Liver (tissue), 7 donors: ENCODE measurements at regions not wholly inside any gene's neighbourhood (a gene's known extent, or its start where the extent isn't known, plus 50 kb on each side); places are given as distances from the start of the nearest gene placed in this dataset.
"Not testable (repeated sequence)": the region's sequence is repeated elsewhere in the genome, so short reads cannot be mapped to it uniquely, and the experiment has no call there.

Experiments
- DNase-seq: peaks from one replicate; pipeline ENCODE4 v3.0.0-alpha.2; 2017; ENCODE audit warnings: low spot score
- H3K27ac ChIP-seq, 2 donors: one replicate each; pipeline ENCODE4 v1.7.0; 2013; ENCODE audit warnings: inconsistent platforms in 2 of 2, low read length in 2 of 2, control low read depth in 1 of 2, low read depth in 1 of 2, mild to moderate bottlenecking in 1 of 2
- H3K27me3 ChIP-seq, 4 donors: one replicate each; pipeline versions ENCODE4 v1.6.1 to v1.7.0; 2013; ENCODE audit warnings: low read length in 3 of 4, inconsistent platforms in 1 of 4, mild to moderate bottlenecking in 1 of 4, moderate library complexity in 1 of 4; ENCODE audit not compliant: control insufficient read depth in 4 of 4, insufficient read depth in 4 of 4
- H3K36me3 ChIP-seq, 4 donors: one replicate each; pipeline versions ENCODE4 v1.6.1 to v1.7.0; 2013; ENCODE audit warnings: low read length in 3 of 4, mild to moderate bottlenecking in 3 of 4, low read depth in 1 of 4, moderate library complexity in 1 of 4; ENCODE audit not compliant: control insufficient read depth in 4 of 4, insufficient read depth in 3 of 4
- H3K4me1 ChIP-seq, 4 donors: one replicate each; pipeline versions ENCODE4 v1.6.1 to v1.7.0; 2013; ENCODE audit warnings: low read length in 3 of 4, mild to moderate bottlenecking in 3 of 4, moderate library complexity in 1 of 4; ENCODE audit not compliant: control insufficient read depth in 4 of 4, insufficient read depth in 4 of 4
- H3K4me3 ChIP-seq, 3 donors: one replicate each; pipeline versions ENCODE4 v1.6.1 to v1.7.0; 2013; ENCODE audit warnings: low read length in 3 of 3, control low read depth in 1 of 3, low read depth in 1 of 3, mild to moderate bottlenecking in 1 of 3
- H3K9ac ChIP-seq, 2 donors: one replicate each; pipeline ENCODE4 v1.7.0; 2013; ENCODE audit warnings: low read length in 2 of 2, mild to moderate bottlenecking in 2 of 2, moderate library complexity in 2 of 2, control low read depth in 1 of 2, low read depth in 1 of 2
- H3K9me3 ChIP-seq, 4 donors: one replicate each; pipeline versions ENCODE4 v1.6.1 to v1.7.0; 2013; ENCODE audit warnings: low read length in 3 of 4; ENCODE audit not compliant: control insufficient read depth in 4 of 4
- EGR1 ChIP-seq, 2 donors: IDR thresholded peaks; 2 replicates each; pipeline ENCODE4 v1.6.1; 2016 to 2018; ENCODE audit warnings: antibody characterized with exemption in 2 of 2, low read depth in 2 of 2
- FOXA1 ChIP-seq: IDR thresholded peaks from 2 replicates; pipeline ENCODE4 v1.6.1; 2016; ENCODE audit warnings: antibody characterized with exemption
- FOXA2 ChIP-seq: IDR thresholded peaks from 2 replicates; pipeline ENCODE4 v1.6.1; 2016; ENCODE audit warnings: antibody characterized with exemption
- GABPA ChIP-seq, 2 donors: IDR thresholded peaks in 1 of 2; conservative IDR thresholded peaks in 1 of 2; 2 replicates each; pipeline ENCODE4 v1.6.1; 2016; ENCODE audit warnings: antibody characterized with exemption in 2 of 2, mild to moderate bottlenecking in 1 of 2, moderate library complexity in 1 of 2
- HNF4A ChIP-seq, 2 donors: conservative IDR thresholded peaks; 2 replicates each; pipeline ENCODE4 v1.6.1; 2016; ENCODE audit warnings: antibody characterized with exemption in 2 of 2, mild to moderate bottlenecking in 2 of 2
- HNF4G ChIP-seq: IDR thresholded peaks from 2 replicates; pipeline ENCODE4 v1.6.1; 2016; ENCODE audit warnings: antibody characterized with exemption
- MAX ChIP-seq: IDR thresholded peaks from 2 replicates; pipeline ENCODE4 v1.6.1; 2016; ENCODE audit warnings: antibody characterized with exemption
- NR2F2 ChIP-seq: IDR thresholded peaks from 2 replicates; pipeline ENCODE4 v1.6.1; 2016; ENCODE audit warnings: antibody characterized with exemption
- RAD21 ChIP-seq, 2 donors: IDR thresholded peaks; 2 replicates each; pipeline ENCODE4 v1.6.1; 2016; ENCODE audit warnings: antibody characterized with exemption in 2 of 2, mild to moderate bottlenecking in 2 of 2
- REST ChIP-seq: IDR thresholded peaks from 2 replicates; pipeline ENCODE4 v1.6.1; 2016; ENCODE audit warnings: antibody characterized with exemption, mild to moderate bottlenecking
- SP1 ChIP-seq: IDR thresholded peaks from 2 replicates; pipeline ENCODE4 v1.6.1; 2018; ENCODE audit warnings: antibody characterized with exemption, mild to moderate bottlenecking
- TAF1 ChIP-seq: conservative IDR thresholded peaks from 2 replicates; pipeline ENCODE4 v1.6.1; 2016; ENCODE audit warnings: antibody characterized with exemption, mild to moderate bottlenecking
- ZBTB33 ChIP-seq: IDR thresholded peaks from 2 replicates; pipeline ENCODE4 v1.6.1; 2016; ENCODE audit warnings: antibody characterized with exemption
- WGBS: extraction: QIAGEN DNeasy Blood & Tissue Kit; methylation state at CpG from one replicate; pipeline ENCODE4 v1.1.7; 2013; 5-methylcytosine and 5-hydroxymethylcytosine counted together
- donor health status: healthy.
- donor health status: healthy.
- donor health status: healthy.
- donor health status: healthy.

- no peak for DNase-seq
- no peaks in the 10 kb centered on the region for H3K36me3 ChIP-seq
- no peak overlapping the region for H3K27ac ChIP-seq
- TF ChIP-seq FOXA2 (no peak), TAF1 (no peak), HNF4A (conservative IDR thresholded peaks at IDR 0.05) (no peak), FOXA1 (no peak), NR2F2 (no peak), ZBTB33 (no peak), RAD21 (IDR thresholded peaks at IDR 0.05) (no peak), MAX (no peak), GABPA (IDR thresholded peaks at IDR 0.05 in 1 of 2, conservative IDR thresholded peaks at IDR 0.05 in 1 of 2) (no peak), SP1 (no peak), HNF4G (no peak)
- peaks cover 0 to 2% (median 0%) of the 10 kb centered on the region in 4 donors for H3K9me3 ChIP-seq
- no peaks in the 10 kb centered on the region for H3K27me3 ChIP-seq
- no peaks in the 10 kb centered on the region for H3K4me1 ChIP-seq
- 36% methylated on average over 4 of the region's 4 CpGs for WGBS
- no peak overlapping the region for H3K4me3 ChIP-seq
- H3K9ac ChIP-seq: no peak overlapping the region
Measured at GRCh38 chr4:66275411-66276038, 605.2 kb upstream of the EPHA5 start.

GRCh38 chr4:66273110-66273509, 602.8 kb upstream of the EPHA5 start:
- Histone ChIP-seq H3K4me1 (no peaks in the 10 kb centered on the region), H3K27me3 (no peaks in the 10 kb centered on the region), H3K27ac (no peak overlapping the region), H3K4me3 (no peak overlapping the region), H3K9ac (no peak overlapping the region), H3K9me3 (peaks cover 0 to 2% (median 0%) of the 10 kb centered on the region in 4 donors), H3K36me3 (no peaks in the 10 kb centered on the region)
- DNase-seq: no peak
- WGBS: 51% methylated on average over 1 of the region's 1 CpG
- TF ChIP-seq MAX (no peak), GABPA (IDR thresholded peaks at IDR 0.05 in 1 of 2, conservative IDR thresholded peaks at IDR 0.05 in 1 of 2) (no peak), TAF1 (no peak), REST (no peak), EGR1 (IDR thresholded peaks at IDR 0.05; ENCODE audit: low read depth in 2 of 2) (no peak)

GRCh38 chr4:66270356-66270755, 600.1 kb upstream of the EPHA5 start:
- 46% methylated on average over 2 of the region's 2 CpGs for WGBS

GRCh38 chr4:66266554-66266953, 596.3 kb upstream of the EPHA5 start:
- WGBS: 69% methylated on average over 5 of the region's 5 CpGs
- H3K27ac ChIP-seq, H3K9me3 ChIP-seq, H3K4me3 ChIP-seq, H3K36me3 ChIP-seq, H3K9ac ChIP-seq, H3K4me1 ChIP-seq, H3K27me3 ChIP-seq, DNase-seq: not testable (repeated sequence)

More at GRCh38 chr4:66270356-66270755, 600.1 kb upstream of the EPHA5 start:
- H3K36me3 ChIP-seq, H3K9ac ChIP-seq, H3K9me3 ChIP-seq, H3K4me1 ChIP-seq, H3K4me3 ChIP-seq, DNase-seq, H3K27ac ChIP-seq, H3K27me3 ChIP-seq: not testable (repeated sequence)
